Common myeloid progenitor, CD34-positive (primary cell): ENCODE measurements at regions not wholly inside any gene's neighbourhood (a gene's known extent, or its start where the extent isn't known, plus 50 kb on each side); places are given as distances from the start of the nearest gene placed in this dataset.
A peak's percentile ranks its signal among the peaks of the same experiment; 100 is the strongest.

Experiments used
- CTCF ChIA-PET: fragments of 350-600 bp; sonication (Branson Sonifier 250); formaldehyde crosslinking; loops from one replicate; lab custom pipeline; 2021; ENCODE audit warnings: antibody characterized with exemption; lab: Charles Lee
- POLR2A ChIA-PET: fragments of 350-600 bp; sonication (Branson Sonifier 250); formaldehyde crosslinking; loops from one replicate; lab custom pipeline; 2021; ENCODE audit warnings: antibody characterized with exemption; lab: Charles Lee
- DNase-seq, 3 donors: peaks; one replicate each; pipeline versions ENCODE4 v3.0.0 to v3.0.0-alpha.2; 2013
- H3K27ac ChIP-seq, 2 experiments: 1 replicate in 1 of 2; 2 replicates in 1 of 2; pipeline ENCODE4 v1.7.0; 2013; ENCODE audit warnings: inconsistent platforms in 2 of 2, low read length in 2 of 2, mild to moderate bottlenecking in 2 of 2, low read depth in 1 of 2, moderate library complexity in 1 of 2; ENCODE audit not compliant: severe bottlenecking in 2 of 2, insufficient read depth in 1 of 2, poor library complexity in 1 of 2
- H3K27me3 ChIP-seq, 5 experiments: replicated peaks in 2 of 5; 1 replicate in 3 of 5; 2 replicates in 2 of 5; pipeline versions ENCODE4 v1.6.1 to v1.7.0; 2013; ENCODE audit warnings: low read length in 4 of 5, mild to moderate bottlenecking in 2 of 5, moderate library complexity in 2 of 5, inconsistent platforms in 1 of 5; ENCODE audit not compliant: insufficient read depth in 5 of 5, control insufficient read depth in 4 of 5
- H3K36me3 ChIP-seq, 4 experiments: 1 replicate in 2 of 4; 2 replicates in 2 of 4; pipeline versions ENCODE4 v1.6.1 to v1.7.0; 2013; ENCODE audit warnings: low read length in 3 of 4, control low read depth in 1 of 4, mild to moderate bottlenecking in 1 of 4; ENCODE audit not compliant: control insufficient read depth in 4 of 4, insufficient read depth in 4 of 4
- H3K4me1 ChIP-seq, 4 experiments: 1 replicate in 3 of 4; 2 replicates in 1 of 4; pipeline versions ENCODE4 v1.6.1 to v1.7.1; 2013; ENCODE audit warnings: low read length in 3 of 4, mild to moderate bottlenecking in 3 of 4, control low read depth in 1 of 4, inconsistent platforms in 1 of 4, moderate library complexity in 1 of 4; ENCODE audit not compliant: control insufficient read depth in 4 of 4, insufficient read depth in 4 of 4; ENCODE audit errors: control extremely low read depth in 1 of 4
- H3K4me3 ChIP-seq, 7 experiments: 1 replicate in 4 of 7; 2 replicates in 3 of 7; pipeline versions ENCODE4 v1.5.1 to v1.7.0; 2013; ENCODE audit warnings: mild to moderate bottlenecking in 7 of 7, low read length in 6 of 7, moderate library complexity in 6 of 7, inconsistent platforms in 2 of 7, low read depth in 2 of 7, control low read depth in 1 of 7; ENCODE audit not compliant: insufficient read depth in 4 of 7, control insufficient read depth in 1 of 7; ENCODE audit errors: extremely low read depth in 1 of 7
- H3K9me3 ChIP-seq, 5 experiments: 1 replicate in 4 of 5; 2 replicates in 1 of 5; pipeline versions ENCODE4 v1.6.1 to v1.7.1; 2013; ENCODE audit warnings: low read length in 4 of 5, mild to moderate bottlenecking in 2 of 5, inconsistent platforms in 1 of 5, low read depth in 1 of 5, moderate library complexity in 1 of 5; ENCODE audit not compliant: control insufficient read depth in 4 of 5, insufficient read depth in 2 of 5; ENCODE audit errors: control extremely low read depth in 1 of 5
- WGBS: methylation state at CpG from one replicate; pipeline ENCODE4 v1.1.5; 2013; ENCODE audit not compliant: insufficient coverage; 5-methylcytosine and 5-hydroxymethylcytosine counted together

- POLR2A ChIA-PET = no interaction called here
- H3K27me3 ChIP-seq = no peaks in the 10 kb centered on the region
- CTCF ChIA-PET = no interaction called here
- H3K36me3 ChIP-seq = no peaks in the 10 kb centered on the region
- no peak overlapping the region for H3K4me3 ChIP-seq
- no peak overlapping the region for H3K27ac ChIP-seq
- H3K9me3 ChIP-seq = peaks cover 0 to 3% (median 0%) of the 10 kb centered on the region in 5 experiments
- 100% methylated on average over 1 of the region's 2 CpGs for WGBS
- no peak for DNase-seq
- no peaks in the 10 kb centered on the region for H3K4me1 ChIP-seq
Measured at GRCh38 chr17:73703917-73704316, 59.7 kb upstream of the SDK2 start.

GRCh38 chr17:73705594-73705993, 61.3 kb upstream of the SDK2 start:
- Histone ChIP-seq H3K9me3 (peaks cover 0 to 3% (median 0%) of the 10 kb centered on the region in 5 experiments), H3K27me3 (peaks cover 0 to 3% (median 0%) of the 10 kb centered on the region in 5 experiments), H3K36me3 (no peaks in the 10 kb centered on the region), H3K27ac (no peak overlapping the region), H3K4me1 (peaks cover 0 to 7% (median 2%) of the 10 kb centered on the region in 4 experiments), H3K4me3 (no peak overlapping the region)
- WGBS = 83% methylated on average over 5 of the region's 7 CpGs
- ChIA-PET CTCF (interaction anchor here (0.6 kb wide), 1 partner anchor 49 kb away, joined by 3 read pairs; no protein-coding TSS in a partner anchor), POLR2A (no interaction called here)
- no peak for DNase-seq

- no peak overlapping the region for H3K4me3 ChIP-seq
- H3K36me3 ChIP-seq = no peaks in the 10 kb centered on the region
- WGBS = 98% methylated on average over 7 of the region's 12 CpGs
- no peak for DNase-seq
- H3K27me3 ChIP-seq = peaks cover 0 to 3% (median 0%) of the 10 kb centered on the region in 5 experiments
- POLR2A ChIA-PET = interaction anchor here (0.6 kb wide), 1 partner anchor 48 kb away, joined by 3 read pairs; no protein-coding TSS in a partner anchor
- H3K9me3 ChIP-seq = peaks cover 0 to 3% (median 0%) of the 10 kb centered on the region in 5 experiments
- peaks cover 0 to 16% (median 6%) of the 10 kb centered on the region in 4 experiments for H3K4me1 ChIP-seq
- CTCF ChIA-PET = no interaction called here
- no peak overlapping the region for H3K27ac ChIP-seq
Measured at GRCh38 chr17:73706428-73706827, 62.2 kb upstream of the SDK2 start.

GRCh38 chr17:73706858-73707257, 62.6 kb upstream of the SDK2 start:
- ChIA-PET CTCF (interaction anchor here (1.4 kb wide), 1 partner anchor 60 kb away, joined by 4 read pairs; no protein-coding TSS in a partner anchor), POLR2A (interaction anchor here (0.6 kb wide), 1 partner anchor 49 kb away, joined by 3 read pairs; no protein-coding TSS in a partner anchor)
- Histone ChIP-seq H3K27ac (no peak overlapping the region), H3K9me3 (peaks cover 0 to 3% (median 0%) of the 10 kb centered on the region in 5 experiments), H3K36me3 (no peaks in the 10 kb centered on the region), H3K4me3 (no peak overlapping the region), H3K4me1 (peaks cover 0 to 17% (median 6%) of the 10 kb centered on the region in 4 experiments), H3K27me3 (peaks cover 0 to 3% (median 0%) of the 10 kb centered on the region in 5 experiments)
- WGBS = 85% methylated on average over 4 of the region's 9 CpGs
- DNase-seq = peak in 2 of 3 donors; percentile 22 to 46

GRCh38 chr17:73707358-73707757, 63.1 kb upstream of the SDK2 start:
- POLR2A ChIA-PET = interaction anchor here (0.6 kb wide), 1 partner anchor 49 kb away, joined by 3 read pairs; no protein-coding TSS in a partner anchor
- DNase-seq = no peak
- Histone ChIP-seq H3K4me3 (no peak overlapping the region), H3K4me1 (peaks cover 0 to 17% (median 6%) of the 10 kb centered on the region in 4 experiments), H3K27ac (no peak overlapping the region), H3K27me3 (peaks cover 0 to 3% (median 0%) of the 10 kb centered on the region in 5 experiments), H3K9me3 (peaks cover 0 to 3% (median 0%) of the 10 kb centered on the region in 5 experiments), H3K36me3 (no peaks in the 10 kb centered on the region)
- CTCF ChIA-PET = interaction anchor here (0.6 to 5.3 kb wide), 4 partner anchors 9 to 278 kb away, joined by 3 to 43 read pairs (median 4); no protein-coding TSS in a partner anchor
- WGBS = 96% methylated on average over 3 of the region's 4 CpGs

- Histone ChIP-seq H3K36me3 (no peaks in the 10 kb centered on the region), H3K27ac (no peak overlapping the region), H3K27me3 (peaks cover 0 to 9% (median 0%) of the 10 kb centered on the region in 5 experiments), H3K4me3 (peak overlapping the region in 1 of 7 experiments; percentile 12), H3K9me3 (peaks cover 0 to 3% (median 0%) of the 10 kb centered on the region in 5 experiments), H3K4me1 (peaks cover 0 to 17% (median 6%) of the 10 kb centered on the region in 4 experiments)
- WGBS = 23% methylated on average over 10 of the region's 15 CpGs
- CTCF ChIA-PET = interaction anchor here (0.6 to 5.3 kb wide), 17 partner anchors 9 to 281 kb away, joined by 3 to 43 read pairs (median 4); no protein-coding TSS in a partner anchor
- peak; percentile 75 to 84 (median 76) for DNase-seq
- POLR2A ChIA-PET = no interaction called here
Measured at GRCh38 chr17:73710095-73710592, 65.9 kb upstream of the SDK2 start.

- ChIA-PET POLR2A (no interaction called here), CTCF (interaction anchor here (0.7 to 5.3 kb wide), 15 partner anchors 10 to 326 kb away, joined by 3 to 43 read pairs (median 4); no protein-coding TSS in a partner anchor)
- H3K4me3 ChIP-seq = no peak overlapping the region
- no peak overlapping the region for H3K27ac ChIP-seq
- H3K4me1 ChIP-seq = peaks cover 0 to 17% (median 6%) of the 10 kb centered on the region in 4 experiments
- peaks cover 0 to 9% (median 0%) of the 10 kb centered on the region in 5 experiments for H3K27me3 ChIP-seq
- peak in 2 of 3 donors; percentile 69 to 74 for DNase-seq
- H3K36me3 ChIP-seq = no peaks in the 10 kb centered on the region
- peaks cover 0 to 3% (median 0%) of the 10 kb centered on the region in 5 experiments for H3K9me3 ChIP-seq
- WGBS = 0% methylated on average over 1 of the region's 5 CpGs
Measured at GRCh38 chr17:73711184-73711583, 66.9 kb upstream of the SDK2 start.
